ENCODE measurements at regions not wholly inside any gene's neighbourhood (a gene's known extent, or its start where the extent isn't known, plus 50 kb on each side); places are given as distances from the start of the nearest gene placed in this dataset.

GRCh38 chr1:25126562-25126961 is 105.7 kb downstream of the SYF2 start:
- TF ChIP-seq CTCF (IDR thresholded peaks at IDR 0.05) (no peak), POLR2A (IDR thresholded peaks at IDR 0.05) (no peak), POLR2AphosphoS5 (IDR thresholded peaks at IDR 0.05; ENCODE audit: insufficient read depth in 1 of 2, low read depth in 1 of 2) (no peak)
